Endothelial cell of umbilical vein (primary cell): ENCODE measurements at regions not wholly inside any gene's neighbourhood (a gene's known extent, or its start where the extent isn't known, plus 50 kb on each side); places are given as distances from the start of the nearest gene placed in this dataset.

ENCODE experiments used
- BruUV-seq: library from RNA; stranded (reverse); fragments of 400-500 nt; replicated peaks from 2 replicates; lab custom pipeline; 2021; lab: Mats Ljungman, UMichigan
- CTCF ChIA-PET: fragments of 300-600, 350-600 bp; sonication (Branson Sonifier 250); formaldehyde crosslinking; loops from one replicate; lab custom pipeline; 2021; ENCODE audit warnings: antibody characterized with exemption, inconsistent platforms; lab: Charles Lee
- POLR2A ChIA-PET: fragments of 300-600, 350-600 bp; sonication (Branson Sonifier 250); formaldehyde crosslinking; loops from one replicate; lab custom pipeline; 2021; ENCODE audit warnings: antibody characterized with exemption, inconsistent platforms; lab: Charles Lee
- DNase-seq: peaks from one replicate; pipeline ENCODE4 v3.0.0-alpha.2; 2011; ENCODE audit warnings: low read depth, low spot score
- FAIRE-seq: peaks from 2 replicates; lab custom pipeline; 2011; peaks lifted over from hg19 to GRCh38; lab: Jason Lieb, UNC
- H2AFZ ChIP-seq: 2 replicates; pipeline ENCODE4 v1.6.0; 2012; ENCODE audit warnings: low read depth, low read length, control low read depth, inconsistent platforms
- H3K27ac ChIP-seq: 2 replicates; pipeline ENCODE4 v1.5.1; 2011; ENCODE audit warnings: low read depth, mild to moderate bottlenecking, control low read depth, low read length, moderate library complexity; ENCODE audit not compliant: insufficient read depth
- H3K27me3 ChIP-seq, 2 experiments: 2 replicates each; pipeline versions ENCODE4 v1.6.0 to v1.6.1; 2011; ENCODE audit warnings: low read length in 2 of 2, mixed read lengths in 1 of 2; ENCODE audit not compliant: control insufficient read depth in 2 of 2, insufficient read depth in 2 of 2
- H3K36me3 ChIP-seq, 2 experiments: 2 replicates in 1 of 2; 3 replicates in 1 of 2; pipeline ENCODE4 v1.5.1; 2011; ENCODE audit warnings: low read length in 2 of 2, mild to moderate bottlenecking in 1 of 2, moderate library complexity in 1 of 2; ENCODE audit not compliant: control insufficient read depth in 2 of 2, insufficient read depth in 2 of 2; ENCODE audit errors: extremely low read depth in 1 of 2
- H3K4me1 ChIP-seq: 3 replicates; pipeline ENCODE4 v1.5.1; 2011; ENCODE audit warnings: mild to moderate bottlenecking, low read length; ENCODE audit not compliant: control insufficient read depth, insufficient read depth; ENCODE audit errors: extremely low read depth
- H3K4me2 ChIP-seq: 2 replicates; pipeline ENCODE4 v1.6.1; 2011; ENCODE audit warnings: low read length, control low read depth, mixed read lengths; ENCODE audit not compliant: insufficient read depth
- H3K4me3 ChIP-seq, 3 experiments: fragments of 200-600 bp in 1 of 3; sonication (generic), shearing (Covaris generic) in 1 of 3; replicated peaks in 1 of 3; 2 replicates each; pipeline ENCODE4 v1.5.1; 2011 to 2016; ENCODE audit warnings: control low read depth in 3 of 3, low read length in 3 of 3, mild to moderate bottlenecking in 2 of 3, inconsistent platforms in 1 of 3, low read depth in 1 of 3, moderate library complexity in 1 of 3; ENCODE audit not compliant: insufficient read depth in 1 of 3
- H3K79me2 ChIP-seq: 2 replicates; pipeline ENCODE4 v1.6.0; 2012; ENCODE audit warnings: low read length, inconsistent platforms; ENCODE audit not compliant: control insufficient read depth, insufficient read depth
- H3K9ac ChIP-seq: replicated peaks from 2 replicates; pipeline ENCODE3; 2011; ENCODE audit warnings: low read length, control low read depth; ENCODE audit not compliant: insufficient read depth; ENCODE audit errors: extremely low read depth
- H3K9me1 ChIP-seq: replicated peaks from 3 replicates; pipeline ENCODE4 v1.6.0; 2011; ENCODE audit warnings: mild to moderate bottlenecking, low read length; ENCODE audit not compliant: control insufficient read depth, insufficient read depth; ENCODE audit errors: extremely low read depth
- H3K9me3 ChIP-seq: replicated peaks from 2 replicates; pipeline ENCODE4 v1.5.1; 2012; ENCODE audit warnings: low read length, inconsistent platforms; ENCODE audit not compliant: control insufficient read depth, insufficient read depth
- H4K20me1 ChIP-seq: replicated peaks from 2 replicates; pipeline ENCODE3; 2011; ENCODE audit warnings: mild to moderate bottlenecking, low read length; ENCODE audit not compliant: control insufficient read depth, insufficient read depth; ENCODE audit errors: extremely low read depth
- CTCF ChIP-seq, 2 donors: IDR thresholded peaks; 1 replicate in 1 of 2; 2 replicates in 1 of 2; pipeline ENCODE4 v1.5.1; 2011; ENCODE audit warnings: low read length in 2 of 2, mild to moderate bottlenecking in 2 of 2, moderate library complexity in 2 of 2, control low read depth in 1 of 2, inconsistent platforms in 1 of 2, low read depth in 1 of 2; ENCODE audit not compliant: insufficient read depth in 1 of 2; ENCODE audit errors: extremely low read depth in 1 of 2
- EZH2 ChIP-seq: IDR thresholded peaks from 2 replicates; pipeline ENCODE4 v1.6.1; 2012; ENCODE audit warnings: borderline replicate concordance, low read depth, mild to moderate bottlenecking, moderate library complexity, low read length, inconsistent platforms; ENCODE audit not compliant: severe bottlenecking
- FOS ChIP-seq: IDR thresholded peaks from 2 replicates; pipeline ENCODE4 v1.6.1; 2011; ENCODE audit warnings: mild to moderate bottlenecking, low read length, moderate library complexity, borderline replicate concordance; ENCODE audit not compliant: insufficient read depth
- GATA2 ChIP-seq: IDR thresholded peaks from 2 replicates; pipeline ENCODE4 v1.7.0; 2011; ENCODE audit warnings: low read depth, mild to moderate bottlenecking, moderate library complexity, mixed read lengths, low read length; ENCODE audit not compliant: insufficient read length, insufficient read depth
- JUN ChIP-seq: IDR thresholded peaks from 2 replicates; pipeline ENCODE4 v1.6.1; 2011; ENCODE audit warnings: borderline replicate concordance, low read depth; ENCODE audit not compliant: insufficient read length, insufficient read depth
- MYC ChIP-seq: IDR thresholded peaks from one replicate; pipeline ENCODE4 v1.6.1; 2011; ENCODE audit warnings: mild to moderate bottlenecking, low read depth, low read length
- POLR2A ChIP-seq: IDR thresholded peaks from 2 replicates; pipeline ENCODE4 v1.6.1; 2012; ENCODE audit warnings: low read depth, mild to moderate bottlenecking, control low read depth, low read length
- POLR2AphosphoS5 ChIP-seq: IDR thresholded peaks from 2 replicates; pipeline ENCODE4 v1.6.1; 2012; ENCODE audit warnings: low read depth, mild to moderate bottlenecking, control low read depth, low read length, moderate library complexity; ENCODE audit not compliant: insufficient read depth
- dilution Hi-C: fragments of 300-500 bp; cut with MboI; formaldehyde crosslinking; loops from one replicate; pipeline ENCODE4 v1.15.0; 2019; ENCODE audit warnings: low sequenced_read_pairs; ENCODE audit not compliant: extremely low pct_ligation_motif_present
- intact Hi-C: fragments of 100-400 bp; cut with micrococcal nuclease; formaldehyde crosslinking; loops from one replicate; pipeline ENCODE4 v1.10.0; 2022
- TF ChIP-seq, protein P1 (sequence below): IDR thresholded peaks from 2 replicates; pipeline ENCODE4 v1.6.1; 2011; ENCODE audit not compliant: insufficient read depth, insufficient read length

DNA sequence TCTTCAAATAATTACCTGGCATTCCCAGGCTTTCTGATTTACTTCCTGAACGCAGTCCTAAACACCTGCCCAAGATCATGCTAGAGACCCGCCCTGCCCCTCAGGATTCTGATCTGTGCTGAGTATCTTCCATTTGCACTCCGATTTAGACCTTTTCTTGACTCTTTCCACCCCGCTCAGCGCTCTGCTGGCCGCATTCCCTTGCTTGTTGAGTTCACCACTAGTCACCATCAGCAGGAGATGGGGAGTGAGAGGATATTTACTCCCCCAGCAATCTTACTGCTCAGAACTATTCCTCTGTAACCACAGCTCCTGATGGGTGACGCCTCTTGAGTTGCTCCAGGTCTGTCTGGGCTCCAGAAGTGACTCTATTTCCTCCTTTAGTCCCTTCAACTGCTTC lies 419.4 kb upstream of the MIR17HG start:
- ChIA-PET POLR2A (no interaction called here), CTCF (no interaction called here)
- no peak overlapping the region for H3K4me2 ChIP-seq
- H4K20me1 ChIP-seq: no peaks in the 10 kb centered on the region
- no peaks in the 10 kb centered on the region for H3K4me1 ChIP-seq
- DNase-seq: no peak
- dilution Hi-C loops: no loop called here
- no peaks in the 10 kb centered on the region for H3K36me3 ChIP-seq
- FAIRE-seq: no peak
- no peak overlapping the region for H2AFZ ChIP-seq
- no peak for TF ChIP-seq JUN
- TF ChIP-seq, protein P1, sequence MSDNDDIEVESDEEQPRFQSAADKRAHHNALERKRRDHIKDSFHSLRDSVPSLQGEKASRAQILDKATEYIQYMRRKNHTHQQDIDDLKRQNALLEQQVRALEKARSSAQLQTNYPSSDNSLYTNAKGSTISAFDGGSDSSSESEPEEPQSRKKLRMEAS: no peak
- TF ChIP-seq POLR2AphosphoS5: no peak
- no peak for TF ChIP-seq FOS
- TF ChIP-seq GATA2: no peak
- no peak for TF ChIP-seq POLR2A
- TF ChIP-seq MYC: no peak
- TF ChIP-seq CTCF (IDR thresholded peaks at IDR 0.05; ENCODE audit: extremely low read depth in 1 of 2, insufficient read depth in 1 of 2, low read depth in 1 of 2, low read length in 2 of 2): no peak
- TF ChIP-seq EZH2: no peak
- BruUV-seq: no TSS peak
- no peak overlapping the region for H3K27ac ChIP-seq
- no peak overlapping the region for H3K4me3 ChIP-seq
- no peaks in the 10 kb centered on the region for H3K27me3 ChIP-seq
- intact Hi-C loops: no loop called here
- no peaks in the 10 kb centered on the region for H3K79me2 ChIP-seq
- no peaks in the 10 kb centered on the region for H3K9me1 ChIP-seq
- no peak overlapping the region for H3K9ac ChIP-seq
- H3K9me3 ChIP-seq: no peaks in the 10 kb centered on the region
